Neuronal stem cell (in vitro differentiated cells): ENCODE measurements at regions not wholly inside any gene's neighbourhood (a gene's known extent, or its start where the extent isn't known, plus 50 kb on each side); places are given as distances from the start of the nearest gene placed in this dataset.

Experiments
- DNase-seq: peaks from one replicate; pipeline ENCODE4 v3.0.0-alpha.2; 2013; ENCODE audit warnings: low spot score
- H2AFZ ChIP-seq: one replicate; pipeline ENCODE4 v1.6.1; 2013; ENCODE audit warnings: mild to moderate bottlenecking, low read length, inconsistent platforms
- H2AK5ac ChIP-seq: 2 replicates; pipeline ENCODE4 v1.6.1; 2013; ENCODE audit warnings: low read depth, mild to moderate bottlenecking, inconsistent platforms, low read length, moderate library complexity, mixed read lengths
- H2BK120ac ChIP-seq: 2 replicates; pipeline ENCODE4 v1.6.1; 2013; ENCODE audit warnings: low read depth, mild to moderate bottlenecking, inconsistent platforms, low read length, moderate library complexity, mixed read lengths
- H2BK12ac ChIP-seq: one replicate; pipeline ENCODE4 v1.6.1; 2013; ENCODE audit warnings: low read length, inconsistent platforms
- H2BK15ac ChIP-seq: 2 replicates; pipeline ENCODE4 v1.6.1; 2013; ENCODE audit warnings: mild to moderate bottlenecking, low read length, inconsistent platforms, mixed read lengths
- H2BK5ac ChIP-seq: one replicate; pipeline ENCODE4 v1.6.1; 2013; ENCODE audit warnings: inconsistent platforms, mild to moderate bottlenecking, low read length, moderate library complexity
- H3K14ac ChIP-seq: one replicate; pipeline ENCODE4 v1.6.1; 2013; ENCODE audit warnings: low read length, inconsistent platforms
- H3K18ac ChIP-seq: 2 replicates; pipeline ENCODE4 v1.6.1; 2013; ENCODE audit warnings: low read length, inconsistent platforms
- H3K23ac ChIP-seq: 2 replicates; pipeline ENCODE4 v1.6.1; 2013; ENCODE audit warnings: low read depth, mild to moderate bottlenecking, mixed read lengths, low read length, inconsistent platforms; ENCODE audit not compliant: poor library complexity
- H3K27ac ChIP-seq: replicated peaks from 3 replicates; pipeline ENCODE4 v1.5.1; 2013; ENCODE audit warnings: low read length, inconsistent platforms
- H3K27me3 ChIP-seq, 3 experiments: 2 replicates each; pipeline ENCODE4 v1.6.1; 2013; ENCODE audit warnings: low read length in 3 of 3, mild to moderate bottlenecking in 2 of 3, inconsistent platforms in 1 of 3, low read depth in 1 of 3, mixed read lengths in 1 of 3, moderate library complexity in 1 of 3; ENCODE audit not compliant: control insufficient read depth in 3 of 3, insufficient read depth in 3 of 3
- H3K36me3 ChIP-seq, 2 donors: replicated peaks in 1 of 2; 2 replicates each; pipeline ENCODE4 v1.6.1; 2013; ENCODE audit warnings: low read length in 2 of 2; ENCODE audit not compliant: control insufficient read depth in 2 of 2, insufficient read depth in 2 of 2
- H3K4ac ChIP-seq: 2 replicates; pipeline ENCODE4 v1.6.1; 2013; ENCODE audit warnings: inconsistent platforms, mild to moderate bottlenecking, low read length, moderate library complexity
- H3K4me1 ChIP-seq, 2 donors: 1 replicate in 1 of 2; 2 replicates in 1 of 2; pipeline ENCODE4 v1.6.1; 2013; ENCODE audit warnings: low read length in 2 of 2, low read depth in 1 of 2; ENCODE audit not compliant: control insufficient read depth in 2 of 2, insufficient read depth in 1 of 2
- H3K4me2 ChIP-seq: one replicate; pipeline ENCODE4 v1.6.1; 2013; ENCODE audit warnings: mild to moderate bottlenecking, low read length, inconsistent platforms; ENCODE audit not compliant: insufficient read depth, poor library complexity, severe bottlenecking
- H3K4me3 ChIP-seq, 2 donors: 2 replicates each; pipeline ENCODE4 v1.5.1; 2013; ENCODE audit warnings: low read length in 2 of 2, mild to moderate bottlenecking in 2 of 2, inconsistent platforms in 1 of 2, moderate library complexity in 1 of 2
- H3K79me1 ChIP-seq: one replicate; pipeline ENCODE4 v1.6.1; 2013; ENCODE audit warnings: low read depth, mild to moderate bottlenecking, inconsistent platforms, low read length, moderate library complexity
- H3K9ac ChIP-seq: one replicate; pipeline ENCODE4 v1.6.1; 2013; ENCODE audit warnings: mild to moderate bottlenecking, low read depth, low read length, inconsistent platforms; ENCODE audit not compliant: poor library complexity
- H3K9me3 ChIP-seq, 2 donors: replicated peaks in 1 of 2; 2 replicates each; pipeline versions ENCODE3 to v1.6.1; 2013; ENCODE audit warnings: low read length in 2 of 2, mild to moderate bottlenecking in 2 of 2, inconsistent platforms in 1 of 2, low read depth in 1 of 2, mixed read lengths in 1 of 2, moderate library complexity in 1 of 2; ENCODE audit not compliant: control insufficient read depth in 2 of 2, insufficient read depth in 1 of 2
- H4K8ac ChIP-seq: one replicate; pipeline ENCODE4 v1.6.1; 2013; ENCODE audit warnings: low read depth, mild to moderate bottlenecking, inconsistent platforms, low read length, moderate library complexity
- H4K91ac ChIP-seq: one replicate; pipeline ENCODE4 v1.6.1; 2013; ENCODE audit warnings: low read length, low read depth, mild to moderate bottlenecking, inconsistent platforms; ENCODE audit not compliant: poor library complexity
- WGBS, 2 donors: extraction: QIAGEN DNeasy Blood & Tissue Kit; methylation state at CpG; one replicate each; pipeline ENCODE4 v1.1.7; 2013; ENCODE audit warnings: missing lambda C conversion rate in 2 of 2, mixed read lengths in 1 of 2; ENCODE audit not compliant: insufficient read length in 2 of 2, insufficient replicate concordance in 1 of 2; ENCODE audit errors: extremely low coverage in 2 of 2; 5-methylcytosine and 5-hydroxymethylcytosine counted together

DNA sequence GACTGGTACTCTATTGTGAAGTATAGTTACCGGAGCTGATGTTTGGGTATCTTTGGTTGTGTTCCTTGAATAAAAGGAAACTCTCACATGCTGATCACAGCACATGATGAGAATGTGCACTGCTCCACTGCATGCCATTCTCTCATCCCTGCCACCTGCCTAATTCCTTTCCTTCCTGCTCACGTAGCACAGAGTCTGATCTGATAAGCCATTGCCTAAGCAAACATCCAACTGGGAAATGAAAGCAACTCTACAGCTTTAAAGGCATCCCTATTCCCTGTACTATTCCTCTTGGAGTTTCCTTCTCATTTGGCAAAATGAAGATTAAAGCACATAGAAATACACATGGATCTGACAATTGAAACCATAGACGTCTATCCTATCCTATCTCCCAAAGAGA, 359.8 kb downstream of the C3orf38 start:
- no peak for DNase-seq
- no peaks in the 10 kb centered on the region for H3K4me1 ChIP-seq
- H2AK5ac ChIP-seq, result no peak overlapping the region
- H3K4me3 ChIP-seq, result no peak overlapping the region
- no peak overlapping the region for H2BK12ac ChIP-seq
- H3K9me3 ChIP-seq, result no peaks in the 10 kb centered on the region
- H3K23ac ChIP-seq, result no peak overlapping the region
- no peak overlapping the region for H3K14ac ChIP-seq
- no peaks in the 10 kb centered on the region for H3K36me3 ChIP-seq
- H3K18ac ChIP-seq, result no peak overlapping the region
- H3K4me2 ChIP-seq, result no peak overlapping the region
- no peak overlapping the region for H3K27ac ChIP-seq
- H3K9ac ChIP-seq, result no peak overlapping the region
- no peak overlapping the region for H2BK120ac ChIP-seq
- H2BK5ac ChIP-seq, result no peak overlapping the region
- H4K8ac ChIP-seq, result no peak overlapping the region
- H3K4ac ChIP-seq, result no peak overlapping the region
- WGBS, 2 donors, result no CpG with 5 or more reads among the region's 3 CpGs
- H2BK15ac ChIP-seq, result no peak overlapping the region
- no peak overlapping the region for H2AFZ ChIP-seq
- H3K79me1 ChIP-seq, result no peaks in the 10 kb centered on the region
- H3K27me3 ChIP-seq, result no peaks in the 10 kb centered on the region
- H4K91ac ChIP-seq, result no peak overlapping the region

DNA sequence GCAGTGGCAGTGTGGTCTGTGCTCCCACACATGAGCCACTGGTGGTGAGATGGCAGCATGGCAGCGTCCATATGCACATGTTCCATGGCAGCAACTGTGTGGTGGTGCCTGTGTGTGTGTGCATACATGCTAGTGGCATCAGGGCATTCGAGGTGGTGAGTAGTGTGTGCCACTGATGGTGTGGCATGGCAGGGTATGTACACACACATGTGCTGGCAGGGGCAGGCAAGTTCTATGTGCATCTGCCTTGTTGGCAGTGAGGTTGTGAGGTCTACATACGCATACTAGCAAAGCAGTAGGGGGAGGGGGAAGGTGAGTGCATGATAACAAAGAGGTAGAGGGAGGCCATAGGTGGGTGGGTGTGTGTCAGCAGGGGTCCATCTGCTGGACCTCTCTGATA, 378.7 kb downstream of the C3orf38 start:
- H3K23ac ChIP-seq, result peak overlapping the region; percentile 21
- H2BK15ac ChIP-seq, result peak overlapping the region; percentile 60
- peaks cover 0 to 1% of the 10 kb centered on the region in 2 donors for H3K4me1 ChIP-seq
- DNase-seq, result no peak
- no peak overlapping the region for H4K8ac ChIP-seq
- no peak overlapping the region for H2AFZ ChIP-seq
- H2BK12ac ChIP-seq, result no peak overlapping the region
- peak overlapping the region; percentile 57 for H3K14ac ChIP-seq
- no peak overlapping the region for H4K91ac ChIP-seq
- peaks cover 0 to 1% of the 10 kb centered on the region in 2 donors for H3K9me3 ChIP-seq
- no CpG with 5 or more reads among the region's 3 CpGs for WGBS, 2 donors
- H3K18ac ChIP-seq, result peak overlapping the region; percentile 68
- no peak overlapping the region for H3K4me2 ChIP-seq
- no peaks in the 10 kb centered on the region for H3K36me3 ChIP-seq
- H3K27ac ChIP-seq, result no peak overlapping the region
- H3K27me3 ChIP-seq, result no peaks in the 10 kb centered on the region
- no peaks in the 10 kb centered on the region for H3K79me1 ChIP-seq
- H3K9ac ChIP-seq, result peak overlapping the region; percentile 78
- peak overlapping the region; percentile 40 for H3K4ac ChIP-seq
- peak overlapping the region in 1 of 2 donors; percentile 7 for H3K4me3 ChIP-seq
- H2BK120ac ChIP-seq, result no peak overlapping the region
- peak overlapping the region; percentile 4 for H2BK5ac ChIP-seq
- no peak overlapping the region for H2AK5ac ChIP-seq

- Histone ChIP-seq H3K4ac (no peak overlapping the region), H3K27ac (no peak overlapping the region), H2BK12ac (no peak overlapping the region), H3K27me3 (no peaks in the 10 kb centered on the region), H2BK5ac (no peak overlapping the region), H2AFZ (no peak overlapping the region), H3K18ac (no peak overlapping the region), H3K36me3 (no peaks in the 10 kb centered on the region), H3K4me2 (no peak overlapping the region), H3K79me1 (no peaks in the 10 kb centered on the region), H3K23ac (no peak overlapping the region), H2BK120ac (no peak overlapping the region), H3K9ac (no peak overlapping the region), H3K14ac (no peak overlapping the region), H3K4me1 (no peaks in the 10 kb centered on the region), H4K8ac (no peak overlapping the region), H2AK5ac (no peak overlapping the region), H3K4me3 (no peak overlapping the region), H4K91ac (no peak overlapping the region), H2BK15ac (no peak overlapping the region), H3K9me3 (no peaks in the 10 kb centered on the region)
- no peak for DNase-seq
- WGBS, 2 donors, result no CpG with 5 or more reads among the region's 4 CpGs
Observed at GRCh38 chr3:88534534-88534933, 384.8 kb downstream of the C3orf38 start.

DNA sequence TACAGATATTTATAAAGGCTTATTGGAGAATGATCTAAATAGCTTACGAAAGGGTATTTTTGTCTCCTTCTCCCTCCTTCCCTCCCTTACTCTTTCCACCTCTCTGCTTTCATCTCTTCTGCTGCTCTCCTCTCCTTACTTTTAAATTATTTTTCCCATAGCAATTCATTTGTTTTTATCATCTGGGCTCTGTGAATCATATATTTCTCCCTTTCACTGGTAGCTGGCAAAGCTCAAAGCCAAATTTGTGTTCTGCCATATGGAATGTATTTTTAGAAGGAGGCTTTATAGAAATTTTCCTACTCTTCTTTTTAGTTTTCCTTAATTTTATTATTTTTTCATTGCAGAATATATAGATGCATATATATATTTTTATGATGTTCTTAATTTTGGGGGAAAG, 385.8 kb downstream of the C3orf38 start:
- no peak overlapping the region for H2BK120ac ChIP-seq
- no peak overlapping the region for H2AK5ac ChIP-seq
- no peak overlapping the region for H2AFZ ChIP-seq
- WGBS, 2 donors, result no CpG with 5 or more reads among the region's 1 CpG
- DNase-seq, result no peak
- no peak overlapping the region for H3K4ac ChIP-seq
- no peaks in the 10 kb centered on the region for H3K4me1 ChIP-seq
- H3K4me3 ChIP-seq, result no peak overlapping the region
- H2BK12ac ChIP-seq, result no peak overlapping the region
- H3K18ac ChIP-seq, result no peak overlapping the region
- no peak overlapping the region for H2BK5ac ChIP-seq
- H3K4me2 ChIP-seq, result no peak overlapping the region
- H3K27me3 ChIP-seq, result no peaks in the 10 kb centered on the region
- H3K14ac ChIP-seq, result no peak overlapping the region
- no peak overlapping the region for H2BK15ac ChIP-seq
- H4K8ac ChIP-seq, result no peak overlapping the region
- no peaks in the 10 kb centered on the region for H3K9me3 ChIP-seq
- H3K9ac ChIP-seq, result no peak overlapping the region
- H4K91ac ChIP-seq, result no peak overlapping the region
- no peak overlapping the region for H3K27ac ChIP-seq
- no peaks in the 10 kb centered on the region for H3K79me1 ChIP-seq
- no peak overlapping the region for H3K23ac ChIP-seq
- no peaks in the 10 kb centered on the region for H3K36me3 ChIP-seq
